ENCODE measurements at regions not wholly inside any gene's neighbourhood (a gene's known extent, or its start where the extent isn't known, plus 50 kb on each side); places are given as distances from the start of the nearest gene placed in this dataset.

GRCh38 chr9:118532592-118532991 lies 828.4 kb downstream of the TLR4 start:
- TF ChIP-seq CTCF (IDR thresholded peaks at IDR 0.05; ENCODE audit: low read length) (no peak), EZH2 (IDR thresholded peaks at IDR 0.05; ENCODE audit: borderline replicate concordance, low read length) (no peak)

All from OCI-LY1 (cell line).